ENCODE measurements at regions not wholly inside any gene's neighbourhood (a gene's known extent, or its start where the extent isn't known, plus 50 kb on each side); places are given as distances from the start of the nearest gene placed in this dataset.
"Not testable (repeated sequence)": the region's sequence is repeated elsewhere in the genome, so short reads cannot be mapped to it uniquely, and the experiment has no call there.

DNA sequence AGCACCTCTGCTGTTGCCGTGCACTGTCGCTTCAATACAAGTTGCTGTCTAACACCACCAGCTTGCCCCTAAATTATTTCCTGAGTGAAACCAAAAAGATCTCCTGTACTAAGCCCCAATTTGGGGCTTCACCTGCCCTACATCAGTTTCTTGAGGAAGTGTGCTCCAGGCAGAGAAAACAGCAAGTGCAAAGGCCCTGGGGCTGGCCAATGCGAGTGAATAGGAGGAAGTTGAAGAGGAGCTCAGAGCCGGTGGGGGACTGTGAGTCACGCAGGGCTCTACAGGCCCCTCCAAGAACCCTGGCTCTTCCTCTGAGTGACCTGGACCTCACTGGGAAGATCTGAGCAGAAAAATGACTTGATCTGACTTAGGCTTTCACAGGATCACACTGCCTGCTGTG is 117.2 kb downstream of the IPO8 start:
- no peak for ATAC-seq
- H3K9me3 Mint-ChIP-seq: peaks cover 0 to 4% of the 10 kb centered on the region in 2 donors
- H3K36me3 Mint-ChIP-seq: no peaks in the 10 kb centered on the region
- DNase-seq (ENCODE audit: low spot score in 2 of 2): no peak
- no peak overlapping the region for H3K27ac Mint-ChIP-seq

DNA sequence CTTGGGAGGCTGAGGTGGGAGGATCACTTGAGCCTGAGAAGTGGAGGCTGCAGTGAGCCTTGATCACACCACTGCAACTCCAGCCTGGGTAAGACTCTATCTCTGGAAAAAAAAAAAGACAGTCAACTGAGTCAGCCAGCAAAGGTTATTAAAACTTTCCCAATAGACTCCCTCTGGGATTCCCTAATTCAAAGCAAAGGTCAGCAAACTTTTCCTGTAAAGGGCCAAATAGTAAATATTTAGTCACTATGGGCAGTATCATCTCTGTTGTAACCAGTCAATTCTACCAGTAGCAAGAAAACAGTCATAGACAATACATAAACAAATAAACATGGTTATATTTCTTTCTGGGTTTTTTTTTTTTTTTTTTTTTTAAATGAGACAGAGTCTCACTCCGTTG is 122.5 kb downstream of the IPO8 start:
- DNase-seq (ENCODE audit: low spot score in 2 of 2) (no peak), ATAC-seq (no peak)
- H3K36me3 Mint-ChIP-seq: no peaks in the 10 kb centered on the region
- H3K9me3 Mint-ChIP-seq: peaks cover 0 to 4% of the 10 kb centered on the region in 2 donors
- no peak overlapping the region for H3K27ac Mint-ChIP-seq

DNA sequence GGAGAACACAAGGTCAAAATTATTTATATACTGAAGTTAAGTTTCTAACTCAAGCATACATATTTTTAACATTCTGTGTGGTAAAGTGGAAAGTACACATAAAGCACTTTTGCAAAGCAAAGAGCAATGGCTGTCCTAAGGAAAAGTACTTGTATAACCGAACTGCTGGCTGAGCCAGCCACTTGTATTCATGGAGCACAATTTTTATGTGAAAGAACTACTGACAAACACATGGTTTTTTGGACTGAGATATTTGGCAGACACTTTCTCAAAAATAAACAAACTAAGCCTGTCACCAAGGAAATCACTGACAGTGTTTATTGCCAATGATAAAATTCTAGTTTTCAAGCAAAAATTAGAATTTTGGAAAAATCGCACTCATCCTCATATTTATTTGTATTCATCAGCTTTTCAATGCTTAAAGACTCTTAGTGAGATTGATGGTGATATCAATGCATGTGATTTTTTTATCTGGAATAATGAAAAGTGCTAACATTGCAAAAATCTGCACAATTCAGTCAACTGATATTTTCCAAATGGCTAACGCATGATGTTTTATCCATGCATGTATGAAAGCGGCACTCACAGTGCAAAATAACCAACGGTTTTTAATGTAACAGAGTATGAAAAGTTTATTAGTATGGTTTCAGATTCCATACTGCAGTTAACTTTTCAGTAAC is 125.3 kb downstream of the IPO8 start:
- DNase-seq (ENCODE audit: low spot score in 2 of 2): no peak
- H3K27ac Mint-ChIP-seq: no peak overlapping the region
- H3K36me3 Mint-ChIP-seq: no peaks in the 10 kb centered on the region
- ATAC-seq: no peak
- H3K9me3 Mint-ChIP-seq: no peaks in the 10 kb centered on the region

DNA sequence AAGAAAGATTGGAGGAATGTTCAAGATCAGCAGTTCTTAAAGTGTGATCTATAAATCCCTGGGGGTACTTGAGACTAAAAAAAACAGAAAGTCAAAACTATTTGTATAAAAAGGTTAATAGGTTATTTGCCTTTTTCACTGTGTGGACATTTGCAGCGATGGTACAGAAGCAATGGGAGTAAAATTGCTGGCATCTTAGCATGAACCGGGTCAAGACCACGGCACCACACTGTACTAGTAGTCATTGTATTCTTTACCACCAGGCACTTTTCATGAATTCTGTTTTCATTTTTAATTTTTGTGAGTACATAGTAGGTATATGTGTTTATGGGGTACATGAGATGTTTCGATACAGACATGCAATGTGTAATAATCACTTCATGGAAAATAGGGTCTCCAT is 126.2 kb downstream of the IPO8 start:
- DNase-seq (ENCODE audit: low spot score in 2 of 2): no peak
- Mint-ChIP-seq H3K36me3 (no peaks in the 10 kb centered on the region), H3K27ac (no peak overlapping the region), H3K9me3 (no peaks in the 10 kb centered on the region)
- ATAC-seq: no peak

GRCh38 chr12:30568453-30568852 is 127.2 kb downstream of the IPO8 start:
- Mint-ChIP-seq H3K9me3 (no peaks in the 10 kb centered on the region), H3K36me3 (no peaks in the 10 kb centered on the region), H3K27ac (no peak overlapping the region)
- no peak for ATAC-seq
- DNase-seq (ENCODE audit: low spot score in 2 of 2): no peak

DNA sequence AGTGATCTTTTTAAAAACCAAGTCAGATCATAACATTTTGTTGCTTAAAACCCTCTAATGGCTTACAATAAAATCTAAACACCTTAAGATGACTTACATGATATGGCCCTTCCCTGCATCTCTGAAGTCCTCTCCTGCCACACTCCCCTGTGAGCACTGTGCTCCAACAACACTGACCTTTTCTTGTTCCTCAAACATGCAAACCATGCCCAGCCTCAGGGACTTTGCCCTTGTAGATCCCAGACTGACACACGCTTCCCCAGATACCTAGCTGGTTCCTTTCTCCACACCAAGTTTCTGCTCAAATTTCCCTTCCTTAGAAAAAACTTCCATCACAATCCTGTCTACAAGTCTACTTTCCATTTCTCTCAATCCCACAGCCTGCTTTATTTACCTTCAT is 128.6 kb downstream of the IPO8 start:
- H3K27ac Mint-ChIP-seq: no peak overlapping the region
- ATAC-seq: no peak
- no peak for DNase-seq (ENCODE audit: low spot score in 2 of 2)
- H3K36me3 Mint-ChIP-seq: no peaks in the 10 kb centered on the region
- no peaks in the 10 kb centered on the region for H3K9me3 Mint-ChIP-seq

DNA sequence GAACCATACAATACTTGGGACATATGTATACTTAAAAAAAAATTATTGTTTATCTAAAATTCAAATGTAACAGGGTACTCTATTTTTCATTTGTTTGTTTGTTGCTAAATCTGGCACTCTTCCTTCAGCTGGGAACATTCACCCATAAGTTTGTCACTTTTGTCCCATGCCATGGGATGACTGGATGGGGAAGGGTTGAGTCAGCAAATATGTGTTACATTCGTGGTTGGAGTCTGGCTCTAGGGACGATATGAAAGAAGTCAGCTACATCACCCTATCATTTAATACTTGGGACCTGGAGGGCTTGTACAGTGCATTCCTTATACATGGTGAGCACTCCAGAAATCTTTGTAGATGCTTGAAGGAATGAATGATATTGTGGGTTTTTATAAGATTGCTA is 131.3 kb downstream of the IPO8 start:
- no peak for DNase-seq (ENCODE audit: low spot score in 2 of 2)
- Mint-ChIP-seq H3K9me3 (peaks cover 11 to 13% of the 10 kb centered on the region in 2 donors), H3K36me3 (peaks cover 5 to 10% of the 10 kb centered on the region in 2 donors), H3K27ac (no peak overlapping the region)
- no peak for ATAC-seq

GRCh38 chr12:30548203-30548602 is 147.5 kb downstream of the IPO8 start:
- H3K27ac Mint-ChIP-seq: no peak overlapping the region
- peaks cover 13 to 24% of the 10 kb centered on the region in 2 donors for H3K9me3 Mint-ChIP-seq
- H3K36me3 Mint-ChIP-seq: peaks cover 6 to 13% of the 10 kb centered on the region in 2 donors
- DNase-seq (ENCODE audit: low spot score in 2 of 2) (no peak), ATAC-seq (no peak)

- no peak for ATAC-seq
- H3K36me3 Mint-ChIP-seq: peaks cover 6 to 19% of the 10 kb centered on the region in 2 donors
- no peak for DNase-seq (ENCODE audit: low spot score in 2 of 2)
- H3K9me3 Mint-ChIP-seq: peaks cover 22 to 44% of the 10 kb centered on the region in 2 donors
- H3K27ac Mint-ChIP-seq: no peak overlapping the region
These were observed 149.5 kb downstream of the IPO8 start for GRCh38 chr12:30546121-30546520.

DNA sequence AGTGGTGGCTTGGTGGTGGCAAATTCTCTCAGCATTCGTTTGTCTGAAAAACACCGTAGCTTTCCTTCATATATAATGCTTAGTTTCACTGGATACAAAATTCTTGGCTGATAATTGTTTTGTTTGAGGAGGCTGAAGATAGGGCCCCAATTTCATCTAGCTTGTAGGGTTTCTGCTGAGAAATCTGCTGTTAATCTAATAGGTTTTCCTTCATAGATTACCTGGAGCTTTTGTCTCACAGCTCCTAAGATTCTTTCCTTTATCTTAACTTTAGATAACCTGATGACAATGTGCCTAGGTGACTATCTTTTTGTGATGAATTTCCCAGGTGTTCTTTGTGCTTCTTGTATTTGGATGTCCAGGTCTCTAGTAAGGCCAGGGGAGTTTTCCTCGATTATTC is 151.0 kb downstream of the IPO8 start:
- DNase-seq (ENCODE audit: low spot score in 2 of 2); H3K27ac Mint-ChIP-seq; ATAC-seq: not testable (repeated sequence)
- peaks cover 28 to 48% of the 10 kb centered on the region in 2 donors for H3K9me3 Mint-ChIP-seq
- H3K36me3 Mint-ChIP-seq: peaks cover 6 to 20% of the 10 kb centered on the region in 2 donors

DNA sequence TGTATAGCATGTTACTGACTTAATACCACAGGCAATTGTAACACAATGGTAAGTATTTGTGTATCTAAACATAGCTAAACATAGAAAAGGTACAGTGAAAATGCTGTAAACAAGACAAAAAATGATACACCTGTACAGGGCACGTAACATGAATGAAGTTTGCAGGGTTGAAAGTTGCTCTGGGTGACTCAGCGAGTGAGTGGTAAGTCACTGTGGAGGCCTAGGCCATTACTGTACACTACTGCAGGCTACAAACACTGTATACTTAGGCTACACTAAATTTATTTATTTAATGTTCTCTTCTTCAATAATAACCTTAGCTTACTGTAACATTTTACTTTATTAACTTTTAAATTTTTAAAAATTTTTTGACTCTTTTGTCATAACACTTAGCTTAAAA is 158.4 kb downstream of the IPO8 start:
- DNase-seq (ENCODE audit: low spot score in 2 of 2) (no peak), ATAC-seq (no peak)
- H3K27ac Mint-ChIP-seq: no peak overlapping the region
- H3K9me3 Mint-ChIP-seq: peaks cover 15 to 17% of the 10 kb centered on the region in 2 donors
- H3K36me3 Mint-ChIP-seq: peaks cover 0 to 7% of the 10 kb centered on the region in 2 donors

GRCh38 chr12:30533558-30534265 is 162.0 kb downstream of the IPO8 start:
- H3K36me3 Mint-ChIP-seq: no peaks in the 10 kb centered on the region
- no peak overlapping the region for H3K27ac Mint-ChIP-seq
- H3K9me3 Mint-ChIP-seq: no peaks in the 10 kb centered on the region
- DNase-seq (ENCODE audit: low spot score in 2 of 2) (no peak), ATAC-seq (no peak)

DNA sequence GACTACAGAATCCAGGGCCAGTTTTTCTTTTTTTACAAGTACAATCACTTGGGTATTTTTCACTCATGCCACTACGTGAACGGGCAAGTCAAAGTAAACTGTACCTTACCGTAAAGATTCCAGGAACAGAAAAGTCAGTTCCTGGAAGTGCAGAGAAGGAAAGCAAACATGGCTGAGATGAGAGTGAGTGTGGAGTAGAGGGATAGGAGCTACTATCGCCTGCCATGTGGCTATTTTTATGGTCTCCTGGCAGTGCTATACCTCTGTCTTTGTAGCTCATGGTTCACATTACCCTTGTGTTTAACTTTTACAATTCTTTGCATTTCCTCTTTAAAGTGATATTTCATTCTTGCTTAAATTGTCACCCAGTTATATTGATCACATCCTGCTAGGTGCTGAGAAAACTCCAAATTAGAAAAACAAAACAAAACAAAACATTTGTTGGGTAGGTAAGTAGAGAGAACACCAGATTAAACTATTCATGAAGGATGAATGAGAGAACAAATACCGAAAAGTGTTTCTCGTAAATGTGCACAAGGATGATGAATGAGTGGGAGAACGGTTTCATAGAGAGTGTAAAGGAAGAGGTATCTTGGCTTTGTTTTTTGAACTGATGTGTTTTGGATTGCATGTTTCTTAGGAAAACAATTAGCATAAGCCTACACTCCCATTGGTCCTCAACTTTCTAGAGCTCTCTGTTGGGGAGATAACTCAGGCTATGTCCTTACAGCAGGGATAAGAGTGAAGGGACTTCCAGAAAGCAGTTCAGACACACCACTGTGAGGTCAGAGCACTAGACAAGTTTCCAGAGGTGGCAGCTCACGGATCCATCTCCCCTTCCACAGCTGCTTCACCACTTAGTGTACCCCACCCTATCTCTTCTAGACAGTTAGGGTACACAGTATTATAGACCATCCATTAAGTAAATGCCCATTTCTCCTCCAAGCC is 163.7 kb downstream of the IPO8 start:
- DNase-seq (ENCODE audit: low spot score in 2 of 2) (no peak), ATAC-seq (no peak)
- Mint-ChIP-seq H3K9me3 (no peaks in the 10 kb centered on the region), H3K36me3 (no peaks in the 10 kb centered on the region), H3K27ac (no peak overlapping the region)

GRCh38 chr12:30529489-30530269 is 166.0 kb downstream of the IPO8 start:
- DNase-seq (ENCODE audit: low spot score in 2 of 2) (no peak), ATAC-seq (no peak)
- Mint-ChIP-seq H3K36me3 (no peaks in the 10 kb centered on the region), H3K9me3 (no peaks in the 10 kb centered on the region), H3K27ac (no peak overlapping the region)

GRCh38 chr12:30525171-30525570 is 170.5 kb downstream of the IPO8 start:
- ATAC-seq (no peak), DNase-seq (ENCODE audit: low spot score in 2 of 2) (no peak)
- H3K36me3 Mint-ChIP-seq: no peaks in the 10 kb centered on the region
- no peak overlapping the region for H3K27ac Mint-ChIP-seq
- no peaks in the 10 kb centered on the region for H3K9me3 Mint-ChIP-seq

DNA sequence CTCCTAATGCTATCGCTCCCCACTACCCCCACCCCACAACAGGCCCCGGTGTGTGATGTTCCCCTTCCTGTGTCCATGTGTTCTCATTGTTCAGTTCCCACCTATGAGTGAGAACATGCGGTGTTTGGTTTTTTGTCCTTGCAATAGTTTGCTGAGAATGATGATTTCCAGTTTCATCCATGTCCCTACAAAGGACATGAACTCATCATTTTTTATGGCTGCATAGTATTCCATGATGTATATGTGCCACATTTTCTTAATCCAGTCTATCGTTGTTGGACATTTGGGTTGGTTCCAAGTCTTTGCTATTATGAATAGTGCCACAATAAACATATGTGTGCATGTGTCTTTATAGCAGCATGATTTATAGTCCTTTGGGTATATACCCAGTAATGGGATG is 175.4 kb downstream of the IPO8 start:
- not testable (repeated sequence) for H3K9me3 Mint-ChIP-seq; H3K27ac Mint-ChIP-seq; H3K36me3 Mint-ChIP-seq; DNase-seq (ENCODE audit: low spot score in 2 of 2); ATAC-seq

Data from activated naive CD4-positive, alpha-beta T cell treated with anti-CD3 and anti-CD28 coated beads, Interleukin-2, amount 50 U/mL, for 72 hours (primary cell).